ENCODE measurements at regions not wholly inside any gene's neighbourhood (a gene's known extent, or its start where the extent isn't known, plus 50 kb on each side); places are given as distances from the start of the nearest gene placed in this dataset.
"Not testable (repeated sequence)": the region's sequence is repeated elsewhere in the genome, so short reads cannot be mapped to it uniquely, and the experiment has no call there.

GRCh38 chr3:163513149-163513657 lies 1565.1 kb downstream of the SI start:
- no peak for DNase-seq

GRCh38 chr3:163508206-163508605 lies 1570.1 kb downstream of the SI start:
- DNase-seq: no peak

GRCh38 chr3:163504974-163505373 lies 1573.3 kb downstream of the SI start:
- DNase-seq: no peak

GRCh38 chr3:163499736-163500219 lies 1578.5 kb downstream of the SI start:
- not testable (repeated sequence) for DNase-seq

GRCh38 chr3:163498842-163499735 lies 1579.2 kb downstream of the SI start:
- not testable (repeated sequence) for DNase-seq

- DNase-seq: no peak
Observed at GRCh38 chr3:163491714-163492113, 1586.6 kb downstream of the SI start.

- DNase-seq: no peak
Observed at GRCh38 chr3:163490119-163490518, 1588.2 kb downstream of the SI start.

GRCh38 chr3:163482695-163483094 lies 1595.6 kb downstream of the SI start:
- DNase-seq: no peak

GRCh38 chr3:163481738-163482137 lies 1596.6 kb downstream of the SI start:
- no peak for DNase-seq

GRCh38 chr3:163476179-163476578 lies 1602.1 kb downstream of the SI start:
- DNase-seq: no peak

- no peak for DNase-seq
Observed at GRCh38 chr3:163474766-163475165, 1603.5 kb downstream of the SI start.

- no peak for DNase-seq
Observed at GRCh38 chr3:163468531-163469335, 1609.6 kb downstream of the SI start.

GRCh38 chr3:163462446-163462845 lies 1615.8 kb downstream of the SI start:
- DNase-seq: no peak

- no peak for DNase-seq
Observed at GRCh38 chr3:163450698-163451097, 1627.6 kb downstream of the SI start.

GRCh38 chr3:163438760-163439159 lies 1639.5 kb downstream of the SI start:
- no peak for DNase-seq

GRCh38 chr3:163422671-163423070 lies 1655.6 kb downstream of the SI start:
- DNase-seq: no peak

- no peak for DNase-seq
Observed at GRCh38 chr3:163391407-163392181, 1686.7 kb downstream of the SI start.

- no peak for DNase-seq
Observed at GRCh38 chr3:163384383-163384782, 1693.9 kb downstream of the SI start.

GRCh38 chr3:163382183-163382582 lies 1696.1 kb downstream of the SI start:
- DNase-seq: no peak

- DNase-seq: no peak
Observed at GRCh38 chr3:163368168-163368567, 1710.1 kb downstream of the SI start.

- DNase-seq: no peak
Observed at GRCh38 chr3:163364717-163365116, 1713.6 kb downstream of the SI start.

GRCh38 chr3:163362151-163362550 lies 1716.1 kb downstream of the SI start:
- DNase-seq: no peak

All from SIG-M5 (cell line).